ENCODE measurements at regions not wholly inside any gene's neighbourhood (a gene's known extent, or its start where the extent isn't known, plus 50 kb on each side); places are given as distances from the start of the nearest gene placed in this dataset.

- Histone ChIP-seq H3K27ac (no peak overlapping the region), H3K79me2 (ENCODE audit: insufficient read depth) (no peaks in the 10 kb centered on the region), H4K20me1 (ENCODE audit: insufficient read depth) (no peaks in the 10 kb centered on the region), H3K4me3 (no peak overlapping the region), H3K36me3 (ENCODE audit: low read depth) (no peaks in the 10 kb centered on the region), H3K9me3 (ENCODE audit: low read depth) (no peaks in the 10 kb centered on the region), H3K27me3 (replicated peaks; ENCODE audit: insufficient read depth) (no peaks in the 10 kb centered on the region), H3K9ac (no peak overlapping the region), H3K4me1 (ENCODE audit: insufficient read depth) (no peaks in the 10 kb centered on the region), H3K4me2 (ENCODE audit: unreplicated experiment) (no peak overlapping the region), H3K9me2 (ENCODE audit: insufficient read depth) (no peaks in the 10 kb centered on the region), H3F3A (ENCODE audit: insufficient read depth) (no peaks in the 10 kb centered on the region), H2AFZ (no peak overlapping the region)
- no peak for DNase-seq
- WGBS, 2 experiments (ENCODE audit: low coverage in 1 of 2, low lambda C conversion rate in 2 of 2, missing lambda C conversion rate in 2 of 2) = 20 to 25% methylated on average over 8 of the region's 8 CpGs
- TF ChIP-seq EZH2phosphoT487 (IDR thresholded peaks at IDR 0.05; ENCODE audit: insufficient read depth, low read depth) (no peak), EZH2 (IDR thresholded peaks at IDR 0.05; ENCODE audit: insufficient read depth, poor library complexity, severe bottlenecking) (no peak)
- in situ Hi-C loops (cut with MboI) = no loop called here
Observed at GRCh38 chr7:156437021-156437614, 203.5 kb upstream of the RNF32 start.

DNA sequence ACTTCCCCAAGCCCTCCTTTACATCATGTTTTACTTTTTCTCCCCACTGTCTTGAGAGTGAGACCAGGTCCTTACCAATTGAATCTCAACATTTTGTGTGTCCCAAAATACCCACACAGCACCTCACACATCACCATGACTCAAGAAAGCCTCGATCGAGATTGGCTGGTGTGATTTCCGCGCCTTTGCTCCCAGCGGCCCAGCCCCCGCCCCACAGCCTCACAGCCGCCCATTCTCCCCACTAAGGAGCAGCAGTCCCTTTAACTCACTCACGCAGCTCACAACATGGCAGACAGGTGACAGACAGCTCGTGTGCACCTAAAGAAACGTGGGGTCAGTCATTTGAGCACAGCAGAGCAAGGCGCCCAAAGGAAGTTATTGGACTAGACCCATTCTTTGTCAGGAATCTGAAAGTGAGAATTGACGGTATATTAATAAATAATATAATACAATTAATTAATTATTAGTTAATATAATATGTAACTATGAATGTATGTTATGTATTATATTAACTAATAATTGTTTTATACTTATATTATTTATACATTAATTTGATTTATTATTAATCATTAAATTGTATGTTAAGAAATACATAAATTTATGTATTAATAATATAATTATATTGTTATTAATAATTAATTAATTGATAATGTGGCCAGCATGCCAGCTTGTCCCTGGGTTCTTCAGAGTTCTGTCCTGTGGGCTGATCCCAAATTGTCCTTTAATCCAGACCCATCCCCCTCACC is 204.9 kb upstream of the RNF32 start:
- Histone ChIP-seq H4K20me1 (ENCODE audit: insufficient read depth) (no peaks in the 10 kb centered on the region), H3K9ac (no peak overlapping the region), H3K4me3 (no peak overlapping the region), H2AFZ (no peak overlapping the region), H3K27me3 (replicated peaks; ENCODE audit: insufficient read depth) (no peaks in the 10 kb centered on the region), H3K27ac (no peak overlapping the region), H3K4me2 (ENCODE audit: unreplicated experiment) (no peak overlapping the region), H3K79me2 (ENCODE audit: insufficient read depth) (no peaks in the 10 kb centered on the region), H3K36me3 (ENCODE audit: low read depth) (no peaks in the 10 kb centered on the region), H3F3A (ENCODE audit: insufficient read depth) (no peaks in the 10 kb centered on the region), H3K4me1 (ENCODE audit: insufficient read depth) (no peaks in the 10 kb centered on the region), H3K9me3 (ENCODE audit: low read depth) (no peaks in the 10 kb centered on the region), H3K9me2 (ENCODE audit: insufficient read depth) (no peaks in the 10 kb centered on the region)
- 26 to 32% methylated on average over 12 of the region's 12 CpGs for WGBS, 2 experiments (ENCODE audit: low coverage in 1 of 2, low lambda C conversion rate in 2 of 2, missing lambda C conversion rate in 2 of 2)
- DNase-seq = no peak
- TF ChIP-seq EZH2 (IDR thresholded peaks at IDR 0.05; ENCODE audit: insufficient read depth, poor library complexity, severe bottlenecking) = no peak
- no peak for TF ChIP-seq EZH2phosphoT487 (IDR thresholded peaks at IDR 0.05; ENCODE audit: insufficient read depth, low read depth)
- in situ Hi-C loops (cut with MboI) = no loop called here

- H3K4me3 ChIP-seq = no peak overlapping the region
- H3K36me3 ChIP-seq (ENCODE audit: low read depth) = no peaks in the 10 kb centered on the region
- H2AFZ ChIP-seq = no peak overlapping the region
- in situ Hi-C loops (cut with MboI) = no loop called here
- H4K20me1 ChIP-seq (ENCODE audit: insufficient read depth) = no peaks in the 10 kb centered on the region
- no peaks in the 10 kb centered on the region for H3K79me2 ChIP-seq (ENCODE audit: insufficient read depth)
- TF ChIP-seq EZH2 (IDR thresholded peaks at IDR 0.05; ENCODE audit: insufficient read depth, poor library complexity, severe bottlenecking) (no peak), EZH2phosphoT487 (IDR thresholded peaks at IDR 0.05; ENCODE audit: insufficient read depth, low read depth) (no peak)
- H3K9ac ChIP-seq = no peak overlapping the region
- no peak overlapping the region for H3K27ac ChIP-seq
- H3K9me2 ChIP-seq (ENCODE audit: insufficient read depth) = no peaks in the 10 kb centered on the region
- H3K4me2 ChIP-seq (ENCODE audit: unreplicated experiment) = no peak overlapping the region
- H3F3A ChIP-seq (ENCODE audit: insufficient read depth) = no peaks in the 10 kb centered on the region
- H3K4me1 ChIP-seq (ENCODE audit: insufficient read depth) = no peaks in the 10 kb centered on the region
- H3K9me3 ChIP-seq (ENCODE audit: low read depth) = no peaks in the 10 kb centered on the region
- H3K27me3 ChIP-seq (replicated peaks; ENCODE audit: insufficient read depth) = no peaks in the 10 kb centered on the region
- WGBS, 2 experiments (ENCODE audit: low coverage in 1 of 2, low lambda C conversion rate in 2 of 2, missing lambda C conversion rate in 2 of 2) = 32 to 36% methylated on average over 5 of the region's 5 CpGs
- DNase-seq = no peak
Observed at GRCh38 chr7:156434706-156435105, 205.9 kb upstream of the RNF32 start.

GRCh38 chr7:156432018-156432417 is 208.6 kb upstream of the RNF32 start:
- no peak for DNase-seq

More at GRCh38 chr7:156432018-156432417, 208.6 kb upstream of the RNF32 start:
- no peaks in the 10 kb centered on the region for H3K36me3 ChIP-seq (ENCODE audit: low read depth)
- H3K4me2 ChIP-seq (ENCODE audit: unreplicated experiment) = no peak overlapping the region
- H3K79me2 ChIP-seq (ENCODE audit: insufficient read depth) = no peaks in the 10 kb centered on the region
- H3K4me1 ChIP-seq (ENCODE audit: insufficient read depth) = no peaks in the 10 kb centered on the region
- in situ Hi-C loops (cut with MboI) = no loop called here
- no peak for TF ChIP-seq EZH2phosphoT487 (IDR thresholded peaks at IDR 0.05; ENCODE audit: insufficient read depth, low read depth)
- no peak for TF ChIP-seq EZH2 (IDR thresholded peaks at IDR 0.05; ENCODE audit: insufficient read depth, poor library complexity, severe bottlenecking)
- H3K27me3 ChIP-seq (replicated peaks; ENCODE audit: insufficient read depth) = no peaks in the 10 kb centered on the region
- 24 to 30% methylated on average over 11 of the region's 11 CpGs for WGBS, 2 experiments (ENCODE audit: low coverage in 1 of 2, low lambda C conversion rate in 2 of 2, missing lambda C conversion rate in 2 of 2)
- H3K9me3 ChIP-seq (ENCODE audit: low read depth) = no peaks in the 10 kb centered on the region
- H2AFZ ChIP-seq = no peak overlapping the region
- no peak overlapping the region for H3K4me3 ChIP-seq
- no peaks in the 10 kb centered on the region for H3K9me2 ChIP-seq (ENCODE audit: insufficient read depth)
- H3K9ac ChIP-seq = no peak overlapping the region
- H4K20me1 ChIP-seq (ENCODE audit: insufficient read depth) = no peaks in the 10 kb centered on the region
- no peaks in the 10 kb centered on the region for H3F3A ChIP-seq (ENCODE audit: insufficient read depth)
- H3K27ac ChIP-seq = no peak overlapping the region

All from GM23248 (cell line).